ENCODE measurements at regions not wholly inside any gene's neighbourhood (a gene's known extent, or its start where the extent isn't known, plus 50 kb on each side); places are given as distances from the start of the nearest gene placed in this dataset.

DNA sequence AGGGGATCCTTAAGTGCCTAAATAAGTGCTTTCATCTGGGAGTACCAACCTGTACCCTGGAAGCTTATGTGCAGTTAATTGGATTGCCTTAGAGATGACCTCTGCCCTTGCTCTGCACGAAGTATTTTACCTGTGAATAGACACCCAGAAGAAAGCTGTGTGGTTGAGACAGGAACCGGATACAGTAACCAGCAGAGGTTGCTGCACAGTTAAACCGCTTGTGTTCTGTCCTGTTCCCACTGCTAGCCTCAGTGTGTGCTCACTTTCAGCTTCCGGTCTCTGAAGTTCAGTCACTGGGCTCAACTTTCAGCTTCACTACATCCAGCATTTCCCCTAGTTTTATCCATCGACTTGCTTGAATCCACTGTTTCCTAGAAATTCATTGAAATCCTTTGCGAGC lies 185.3 kb downstream of the FAM170A start:
- TF ChIP-seq, protein P1, sequence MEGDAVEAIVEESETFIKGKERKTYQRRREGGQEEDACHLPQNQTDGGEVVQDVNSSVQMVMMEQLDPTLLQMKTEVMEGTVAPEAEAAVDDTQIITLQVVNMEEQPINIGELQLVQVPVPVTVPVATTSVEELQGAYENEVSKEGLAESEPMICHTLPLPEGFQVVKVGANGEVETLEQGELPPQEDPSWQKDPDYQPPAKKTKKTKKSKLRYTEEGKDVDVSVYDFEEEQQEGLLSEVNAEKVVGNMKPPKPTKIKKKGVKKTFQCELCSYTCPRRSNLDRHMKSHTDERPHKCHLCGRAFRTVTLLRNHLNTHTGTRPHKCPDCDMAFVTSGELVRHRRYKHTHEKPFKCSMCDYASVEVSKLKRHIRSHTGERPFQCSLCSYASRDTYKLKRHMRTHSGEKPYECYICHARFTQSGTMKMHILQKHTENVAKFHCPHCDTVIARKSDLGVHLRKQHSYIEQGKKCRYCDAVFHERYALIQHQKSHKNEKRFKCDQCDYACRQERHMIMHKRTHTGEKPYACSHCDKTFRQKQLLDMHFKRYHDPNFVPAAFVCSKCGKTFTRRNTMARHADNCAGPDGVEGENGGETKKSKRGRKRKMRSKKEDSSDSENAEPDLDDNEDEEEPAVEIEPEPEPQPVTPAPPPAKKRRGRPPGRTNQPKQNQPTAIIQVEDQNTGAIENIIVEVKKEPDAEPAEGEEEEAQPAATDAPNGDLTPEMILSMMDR (IDR thresholded peaks at IDR 0.05), result no peak
- no peak for TF ChIP-seq POLR2AphosphoS5 (IDR thresholded peaks at IDR 0.05)
